Subcutaneous abdominal adipose tissue (tissue), 5 donors: ENCODE measurements at regions not wholly inside any gene's neighbourhood (a gene's known extent, or its start where the extent isn't known, plus 50 kb on each side); places are given as distances from the start of the nearest gene placed in this dataset.

ENCODE experiments used
- H3K27ac ChIP-seq: one replicate; pipeline ENCODE4 v1.7.0; 2013; ENCODE audit warnings: low read depth, mild to moderate bottlenecking, inconsistent platforms, low read length, moderate library complexity
- H3K27me3 ChIP-seq, 5 donors: one replicate each; pipeline ENCODE4 v1.7.0; 2013; ENCODE audit warnings: low read length in 5 of 5, inconsistent platforms in 1 of 5; ENCODE audit not compliant: control insufficient read depth in 5 of 5, insufficient read depth in 4 of 5
- H3K36me3 ChIP-seq, 5 donors: one replicate each; pipeline ENCODE4 v1.7.0; 2013; ENCODE audit warnings: low read length in 5 of 5; ENCODE audit not compliant: control insufficient read depth in 5 of 5, insufficient read depth in 5 of 5
- H3K4me1 ChIP-seq, 5 donors: one replicate each; pipeline ENCODE4 v1.7.0; 2013; ENCODE audit warnings: low read length in 5 of 5, mild to moderate bottlenecking in 3 of 5, moderate library complexity in 1 of 5; ENCODE audit not compliant: control insufficient read depth in 5 of 5, insufficient read depth in 5 of 5
- H3K4me3 ChIP-seq, 5 donors: one replicate each; pipeline ENCODE4 v1.7.0; 2013; ENCODE audit warnings: low read length in 5 of 5, low read depth in 1 of 5
- H3K9ac ChIP-seq, 5 donors: one replicate each; pipeline ENCODE4 v1.7.0; 2013; ENCODE audit warnings: low read length in 5 of 5, mild to moderate bottlenecking in 4 of 5, moderate library complexity in 3 of 5
- H3K9me3 ChIP-seq, 5 donors: one replicate each; pipeline ENCODE4 v1.7.0; 2013; ENCODE audit warnings: low read length in 5 of 5; ENCODE audit not compliant: control insufficient read depth in 5 of 5
- donor health status: healthy.
- donor health status: healthy.
- donor health status: healthy.
- donor health status: healthy.
- donor health status: healthy.

- Histone ChIP-seq H3K27me3 (peaks cover 0 to 21% (median 3%) of the 10 kb centered on the region in 5 donors), H3K36me3 (no peaks in the 10 kb centered on the region), H3K4me3 (no peak overlapping the region)
Measured at GRCh38 chr14:104333646-104334423, 195.4 kb downstream of the KIF26A start.

GRCh38 chr14:104334424-104335161, 196.2 kb downstream of the KIF26A start:
- H3K36me3 ChIP-seq = no peaks in the 10 kb centered on the region

More at GRCh38 chr14:104333646-104334423, 195.4 kb downstream of the KIF26A start:
- no peak overlapping the region for H3K9ac ChIP-seq
- no peak overlapping the region for H3K27ac ChIP-seq
- peaks cover 0 to 15% (median 0%) of the 10 kb centered on the region in 5 donors for H3K4me1 ChIP-seq
- peaks cover 6 to 36% (median 22%) of the 10 kb centered on the region in 5 donors for H3K9me3 ChIP-seq

GRCh38 chr14:104335176-104335575, 196.8 kb downstream of the KIF26A start:
- H3K27me3 ChIP-seq = peaks cover 0 to 21% (median 3%) of the 10 kb centered on the region in 5 donors
- H3K36me3 ChIP-seq = no peaks in the 10 kb centered on the region
- no peak overlapping the region for H3K9ac ChIP-seq
- no peak overlapping the region for H3K27ac ChIP-seq
- H3K4me3 ChIP-seq = no peak overlapping the region
- H3K9me3 ChIP-seq = peaks cover 3 to 27% (median 14%) of the 10 kb centered on the region in 5 donors
- H3K4me1 ChIP-seq = peaks cover 0 to 15% (median 0%) of the 10 kb centered on the region in 5 donors

More at GRCh38 chr14:104334424-104335161, 196.2 kb downstream of the KIF26A start:
- no peak overlapping the region for H3K27ac ChIP-seq
- peaks cover 0 to 15% (median 0%) of the 10 kb centered on the region in 5 donors for H3K4me1 ChIP-seq
- H3K9ac ChIP-seq = no peak overlapping the region
- H3K4me3 ChIP-seq = no peak overlapping the region
- peaks cover 6 to 33% (median 18%) of the 10 kb centered on the region in 5 donors for H3K9me3 ChIP-seq
- H3K27me3 ChIP-seq = peaks cover 0 to 21% (median 3%) of the 10 kb centered on the region in 5 donors

GRCh38 chr14:104335611-104336010, 197.2 kb downstream of the KIF26A start:
- Histone ChIP-seq H3K4me3 (no peak overlapping the region), H3K27me3 (peaks cover 0 to 21% (median 3%) of the 10 kb centered on the region in 5 donors), H3K36me3 (no peaks in the 10 kb centered on the region), H3K27ac (no peak overlapping the region), H3K9me3 (peaks cover 3 to 22% (median 13%) of the 10 kb centered on the region in 5 donors), H3K9ac (no peak overlapping the region), H3K4me1 (peaks cover 0 to 15% (median 0%) of the 10 kb centered on the region in 5 donors)

GRCh38 chr14:104337351-104337750, 199.0 kb downstream of the KIF26A start:
- H3K27ac ChIP-seq = no peak overlapping the region
- H3K27me3 ChIP-seq = peaks cover 1 to 19% (median 3%) of the 10 kb centered on the region in 5 donors
- no peaks in the 10 kb centered on the region for H3K36me3 ChIP-seq
- peaks cover 0 to 13% (median 2%) of the 10 kb centered on the region in 5 donors for H3K4me1 ChIP-seq
- no peak overlapping the region for H3K9ac ChIP-seq
- H3K4me3 ChIP-seq = no peak overlapping the region
- peaks cover 0 to 17% (median 13%) of the 10 kb centered on the region in 5 donors for H3K9me3 ChIP-seq

- Histone ChIP-seq H3K4me1 (peaks cover 0 to 8% (median 5%) of the 10 kb centered on the region in 5 donors), H3K9me3 (peaks cover 0 to 17% (median 12%) of the 10 kb centered on the region in 5 donors), H3K4me3 (no peak overlapping the region), H3K36me3 (no peaks in the 10 kb centered on the region), H3K27me3 (peaks cover 12 to 24% (median 12%) of the 10 kb centered on the region in 5 donors), H3K9ac (no peak overlapping the region), H3K27ac (no peak overlapping the region)
Measured at GRCh38 chr14:104339361-104339760, 201.0 kb downstream of the KIF26A start.

- no peak overlapping the region for H3K9ac ChIP-seq
- peaks cover 12 to 26% (median 17%) of the 10 kb centered on the region in 5 donors for H3K27me3 ChIP-seq
- H3K36me3 ChIP-seq = no peaks in the 10 kb centered on the region
- H3K4me1 ChIP-seq = peaks cover 0 to 8% (median 5%) of the 10 kb centered on the region in 5 donors
- H3K4me3 ChIP-seq = no peak overlapping the region
- H3K27ac ChIP-seq = no peak overlapping the region
- peaks cover 0 to 17% (median 12%) of the 10 kb centered on the region in 5 donors for H3K9me3 ChIP-seq
Measured at GRCh38 chr14:104339829-104340228, 201.4 kb downstream of the KIF26A start.

- H3K4me3 ChIP-seq = no peak overlapping the region
- peaks cover 0 to 8% (median 5%) of the 10 kb centered on the region in 5 donors for H3K4me1 ChIP-seq
- H3K9ac ChIP-seq = no peak overlapping the region
- H3K36me3 ChIP-seq = no peaks in the 10 kb centered on the region
- peaks cover 0 to 17% (median 12%) of the 10 kb centered on the region in 5 donors for H3K9me3 ChIP-seq
- no peak overlapping the region for H3K27ac ChIP-seq
- peaks cover 17 to 28% (median 23%) of the 10 kb centered on the region in 5 donors for H3K27me3 ChIP-seq
Measured at GRCh38 chr14:104341532-104342434, 203.4 kb downstream of the KIF26A start.
